ENCODE measurements at regions not wholly inside any gene's neighbourhood (a gene's known extent, or its start where the extent isn't known, plus 50 kb on each side); places are given as distances from the start of the nearest gene placed in this dataset.

DNA sequence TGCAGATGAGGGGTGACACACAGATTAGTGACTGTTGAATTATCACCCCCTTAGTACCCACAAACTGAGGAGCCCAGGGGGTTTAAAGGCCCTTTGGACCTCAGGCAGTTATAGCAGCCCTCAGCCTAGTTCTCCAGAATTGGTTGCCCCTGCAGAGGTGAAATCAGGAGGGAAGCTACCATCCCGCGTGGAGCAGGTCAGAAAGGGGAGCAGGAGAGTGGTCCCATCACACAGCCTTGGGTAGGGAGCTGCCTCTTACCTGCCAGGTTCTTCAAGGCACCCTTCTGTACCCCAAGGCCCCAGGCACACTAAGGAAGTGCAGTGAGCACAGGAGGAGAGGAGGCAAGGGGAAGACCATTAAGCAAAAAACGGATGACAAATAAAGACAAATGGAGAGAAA, 121.2 kb upstream of the TNR start:
- TF ChIP-seq, protein P1, sequence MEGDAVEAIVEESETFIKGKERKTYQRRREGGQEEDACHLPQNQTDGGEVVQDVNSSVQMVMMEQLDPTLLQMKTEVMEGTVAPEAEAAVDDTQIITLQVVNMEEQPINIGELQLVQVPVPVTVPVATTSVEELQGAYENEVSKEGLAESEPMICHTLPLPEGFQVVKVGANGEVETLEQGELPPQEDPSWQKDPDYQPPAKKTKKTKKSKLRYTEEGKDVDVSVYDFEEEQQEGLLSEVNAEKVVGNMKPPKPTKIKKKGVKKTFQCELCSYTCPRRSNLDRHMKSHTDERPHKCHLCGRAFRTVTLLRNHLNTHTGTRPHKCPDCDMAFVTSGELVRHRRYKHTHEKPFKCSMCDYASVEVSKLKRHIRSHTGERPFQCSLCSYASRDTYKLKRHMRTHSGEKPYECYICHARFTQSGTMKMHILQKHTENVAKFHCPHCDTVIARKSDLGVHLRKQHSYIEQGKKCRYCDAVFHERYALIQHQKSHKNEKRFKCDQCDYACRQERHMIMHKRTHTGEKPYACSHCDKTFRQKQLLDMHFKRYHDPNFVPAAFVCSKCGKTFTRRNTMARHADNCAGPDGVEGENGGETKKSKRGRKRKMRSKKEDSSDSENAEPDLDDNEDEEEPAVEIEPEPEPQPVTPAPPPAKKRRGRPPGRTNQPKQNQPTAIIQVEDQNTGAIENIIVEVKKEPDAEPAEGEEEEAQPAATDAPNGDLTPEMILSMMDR (IDR thresholded peaks at IDR 0.05), result no peak
- no peak for TF ChIP-seq POLR2AphosphoS5 (IDR thresholded peaks at IDR 0.05)
